ENCODE measurements at regions not wholly inside any gene's neighbourhood (a gene's known extent, or its start where the extent isn't known, plus 50 kb on each side); places are given as distances from the start of the nearest gene placed in this dataset.

DNA sequence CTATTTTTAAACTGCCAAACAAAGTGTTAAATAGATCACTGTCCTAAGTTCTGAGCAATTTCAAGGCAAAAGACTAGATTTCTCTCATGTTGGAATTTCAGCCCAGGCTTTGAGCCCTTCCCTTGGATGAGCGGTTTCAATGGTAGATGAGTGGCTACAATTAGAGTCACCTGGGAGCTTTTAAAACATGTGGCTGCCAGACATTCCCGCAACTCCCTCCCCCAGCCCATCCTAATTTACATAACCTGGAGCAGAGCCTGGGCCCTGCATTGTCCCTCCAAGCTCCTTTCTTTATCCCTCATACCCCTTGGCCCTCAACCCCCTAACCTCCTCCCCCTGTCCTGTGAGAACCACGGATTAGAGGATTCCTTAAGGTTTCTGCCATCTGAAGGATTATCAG is 357.5 kb upstream of the UMPS start:
- no peaks in the 10 kb centered on the region for H3K27me3 ChIP-seq (ENCODE audit: control insufficient read depth, insufficient read depth, low read length)
- no peak overlapping the region for H3K4me3 ChIP-seq (ENCODE audit: low read length)
- no peak overlapping the region for H3K9ac ChIP-seq (ENCODE audit: low read length)
- H3K9me3 ChIP-seq (ENCODE audit: control insufficient read depth, low read length) = no peaks in the 10 kb centered on the region
- H3K4me1 ChIP-seq (ENCODE audit: control insufficient read depth, insufficient read depth, low read length) = no peaks in the 10 kb centered on the region
- H3K36me3 ChIP-seq (ENCODE audit: control insufficient read depth, insufficient read depth, low read length) = no peaks in the 10 kb centered on the region

DNA sequence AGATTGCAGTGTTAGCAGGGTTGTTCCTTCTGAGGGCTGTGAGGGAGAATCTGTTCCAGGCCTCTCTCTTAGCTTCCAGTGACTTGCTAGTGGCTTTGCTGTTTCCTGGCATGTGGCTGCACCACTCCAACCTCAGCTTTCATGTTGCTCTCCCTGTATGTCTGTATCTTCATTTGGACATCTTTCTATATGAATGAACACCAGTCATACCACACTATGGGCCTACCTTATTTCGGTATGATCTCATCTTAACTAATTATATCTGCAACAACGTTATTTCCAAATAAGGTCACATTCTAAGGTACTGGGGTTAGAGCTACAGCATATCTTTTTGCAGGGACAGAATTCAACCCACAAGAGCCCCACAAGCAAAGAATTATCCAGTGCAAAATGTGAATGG is 356.7 kb upstream of the UMPS start:
- H3K9me3 ChIP-seq (ENCODE audit: control insufficient read depth, low read length) = no peaks in the 10 kb centered on the region
- H3K4me1 ChIP-seq (ENCODE audit: control insufficient read depth, insufficient read depth, low read length) = no peaks in the 10 kb centered on the region
- no peaks in the 10 kb centered on the region for H3K27me3 ChIP-seq (ENCODE audit: control insufficient read depth, insufficient read depth, low read length)
- no peaks in the 10 kb centered on the region for H3K36me3 ChIP-seq (ENCODE audit: control insufficient read depth, insufficient read depth, low read length)
- H3K9ac ChIP-seq (ENCODE audit: low read length) = no peak overlapping the region
- no peak overlapping the region for H3K4me3 ChIP-seq (ENCODE audit: low read length)

GRCh38 chr3:124374583-124374982 is 355.7 kb upstream of the UMPS start:
- H3K9me3 ChIP-seq (ENCODE audit: control insufficient read depth, low read length) = no peaks in the 10 kb centered on the region
- H3K4me1 ChIP-seq (ENCODE audit: control insufficient read depth, insufficient read depth, low read length) = no peaks in the 10 kb centered on the region
- no peak overlapping the region for H3K4me3 ChIP-seq (ENCODE audit: low read length)
- H3K9ac ChIP-seq (ENCODE audit: low read length) = no peak overlapping the region
- no peaks in the 10 kb centered on the region for H3K36me3 ChIP-seq (ENCODE audit: control insufficient read depth, insufficient read depth, low read length)
- no peaks in the 10 kb centered on the region for H3K27me3 ChIP-seq (ENCODE audit: control insufficient read depth, insufficient read depth, low read length)

GRCh38 chr3:124381575-124382333 is 348.5 kb upstream of the UMPS start:
- Histone ChIP-seq H3K4me1 (ENCODE audit: control insufficient read depth, insufficient read depth, low read length) (no peaks in the 10 kb centered on the region), H3K9me3 (ENCODE audit: control insufficient read depth, low read length) (no peaks in the 10 kb centered on the region), H3K27me3 (ENCODE audit: control insufficient read depth, insufficient read depth, low read length) (peaks cover 3% of the 10 kb centered on the region)

GRCh38 chr3:124383051-124383450 is 347.2 kb upstream of the UMPS start:
- no peak overlapping the region for H3K9ac ChIP-seq (ENCODE audit: low read length)
- H3K4me1 ChIP-seq (ENCODE audit: control insufficient read depth, insufficient read depth, low read length) = no peaks in the 10 kb centered on the region
- no peaks in the 10 kb centered on the region for H3K36me3 ChIP-seq (ENCODE audit: control insufficient read depth, insufficient read depth, low read length)
- no peak overlapping the region for H3K4me3 ChIP-seq (ENCODE audit: low read length)
- H3K27me3 ChIP-seq (ENCODE audit: control insufficient read depth, insufficient read depth, low read length) = peaks cover 3% of the 10 kb centered on the region
- H3K9me3 ChIP-seq (ENCODE audit: control insufficient read depth, low read length) = no peaks in the 10 kb centered on the region

More at GRCh38 chr3:124381575-124382333, 348.5 kb upstream of the UMPS start:
- H3K36me3 ChIP-seq (ENCODE audit: control insufficient read depth, insufficient read depth, low read length) = no peaks in the 10 kb centered on the region
- no peak overlapping the region for H3K4me3 ChIP-seq (ENCODE audit: low read length)
- H3K9ac ChIP-seq (ENCODE audit: low read length) = no peak overlapping the region

- H3K9me3 ChIP-seq (ENCODE audit: control insufficient read depth, low read length) = no peaks in the 10 kb centered on the region
- H3K36me3 ChIP-seq (ENCODE audit: control insufficient read depth, insufficient read depth, low read length) = no peaks in the 10 kb centered on the region
- H3K4me1 ChIP-seq (ENCODE audit: control insufficient read depth, insufficient read depth, low read length) = no peaks in the 10 kb centered on the region
- no peak overlapping the region for H3K4me3 ChIP-seq (ENCODE audit: low read length)
- H3K27me3 ChIP-seq (ENCODE audit: control insufficient read depth, insufficient read depth, low read length) = peaks cover 8% of the 10 kb centered on the region
- H3K9ac ChIP-seq (ENCODE audit: low read length) = no peak overlapping the region
Measured at GRCh38 chr3:124383846-124384466, 346.3 kb upstream of the UMPS start.

DNA sequence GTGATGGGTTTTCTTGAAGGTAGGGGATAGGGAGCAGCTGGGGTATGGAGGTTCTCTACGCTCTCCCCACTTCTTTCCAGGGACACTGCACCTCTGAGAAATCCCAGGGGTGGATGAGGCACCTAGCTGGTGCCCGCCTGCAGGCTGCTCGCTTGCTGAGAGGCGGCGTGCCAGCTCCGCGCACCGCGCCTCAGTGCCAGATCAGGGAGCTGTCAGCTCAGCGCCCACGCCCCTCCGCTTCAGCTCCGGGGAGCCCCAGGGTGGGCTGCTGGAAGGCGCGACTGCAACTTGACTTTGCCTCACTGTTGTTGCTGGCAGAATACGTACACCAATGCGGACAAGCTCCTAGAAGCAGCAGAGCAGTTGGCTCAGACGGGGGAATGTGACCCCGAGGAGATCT is 345.7 kb upstream of the UMPS start:
- Histone ChIP-seq H3K27me3 (ENCODE audit: control insufficient read depth, insufficient read depth, low read length) (peaks cover 10% of the 10 kb centered on the region), H3K4me3 (ENCODE audit: low read length) (no peak overlapping the region), H3K9me3 (ENCODE audit: control insufficient read depth, low read length) (no peaks in the 10 kb centered on the region), H3K4me1 (ENCODE audit: control insufficient read depth, insufficient read depth, low read length) (no peaks in the 10 kb centered on the region), H3K9ac (ENCODE audit: low read length) (no peak overlapping the region), H3K36me3 (ENCODE audit: control insufficient read depth, insufficient read depth, low read length) (no peaks in the 10 kb centered on the region)

- no peak overlapping the region for H3K4me3 ChIP-seq (ENCODE audit: low read length)
- peaks cover 13% of the 10 kb centered on the region for H3K27me3 ChIP-seq (ENCODE audit: control insufficient read depth, insufficient read depth, low read length)
- H3K9me3 ChIP-seq (ENCODE audit: control insufficient read depth, low read length) = no peaks in the 10 kb centered on the region
- no peaks in the 10 kb centered on the region for H3K4me1 ChIP-seq (ENCODE audit: control insufficient read depth, insufficient read depth, low read length)
- no peak overlapping the region for H3K9ac ChIP-seq (ENCODE audit: low read length)
- H3K36me3 ChIP-seq (ENCODE audit: control insufficient read depth, insufficient read depth, low read length) = no peaks in the 10 kb centered on the region
Measured at GRCh38 chr3:124385996-124386395, 344.3 kb upstream of the UMPS start.

DNA sequence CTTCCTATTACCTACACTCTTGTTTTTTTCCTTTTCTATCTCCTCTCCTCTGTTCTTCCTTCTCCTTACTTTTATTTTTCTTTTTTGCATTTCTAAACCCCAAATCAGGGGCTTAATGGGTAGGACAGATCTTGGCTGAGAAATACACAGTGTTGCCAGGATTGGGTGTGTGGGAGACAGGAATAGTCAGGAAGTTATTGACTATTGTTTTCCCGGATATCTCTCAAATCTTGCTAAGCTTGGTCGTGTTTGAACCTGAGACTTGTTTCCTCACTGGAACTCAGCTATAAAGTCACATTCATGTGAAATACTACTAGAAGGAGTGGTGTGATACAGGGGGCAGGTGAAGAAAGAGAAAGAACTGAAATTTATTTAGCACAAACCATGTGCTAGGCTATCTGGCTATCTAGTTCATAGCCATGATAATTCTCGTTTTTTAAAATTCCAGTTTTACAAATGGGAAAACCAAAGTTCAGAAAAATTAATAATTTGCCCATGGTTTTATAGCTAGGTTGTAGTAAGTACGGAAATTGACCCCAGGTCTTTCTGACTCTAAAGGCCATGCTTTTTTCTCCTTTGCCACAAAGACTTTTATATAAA is 343.2 kb upstream of the UMPS start:
- no peaks in the 10 kb centered on the region for H3K9me3 ChIP-seq (ENCODE audit: control insufficient read depth, low read length)
- H3K36me3 ChIP-seq (ENCODE audit: control insufficient read depth, insufficient read depth, low read length) = no peaks in the 10 kb centered on the region
- H3K27me3 ChIP-seq (ENCODE audit: control insufficient read depth, insufficient read depth, low read length) = peaks cover 17% of the 10 kb centered on the region
- no peak overlapping the region for H3K4me3 ChIP-seq (ENCODE audit: low read length)
- no peaks in the 10 kb centered on the region for H3K4me1 ChIP-seq (ENCODE audit: control insufficient read depth, insufficient read depth, low read length)
- no peak overlapping the region for H3K9ac ChIP-seq (ENCODE audit: low read length)

- Histone ChIP-seq H3K9ac (ENCODE audit: low read length) (no peak overlapping the region), H3K4me3 (ENCODE audit: low read length) (no peak overlapping the region), H3K4me1 (ENCODE audit: control insufficient read depth, insufficient read depth, low read length) (no peaks in the 10 kb centered on the region), H3K36me3 (ENCODE audit: control insufficient read depth, insufficient read depth, low read length) (no peaks in the 10 kb centered on the region), H3K27me3 (ENCODE audit: control insufficient read depth, insufficient read depth, low read length) (peaks cover 13% of the 10 kb centered on the region), H3K9me3 (ENCODE audit: control insufficient read depth, low read length) (no peaks in the 10 kb centered on the region)
Measured at GRCh38 chr3:124391774-124392173, 338.5 kb upstream of the UMPS start.

DNA sequence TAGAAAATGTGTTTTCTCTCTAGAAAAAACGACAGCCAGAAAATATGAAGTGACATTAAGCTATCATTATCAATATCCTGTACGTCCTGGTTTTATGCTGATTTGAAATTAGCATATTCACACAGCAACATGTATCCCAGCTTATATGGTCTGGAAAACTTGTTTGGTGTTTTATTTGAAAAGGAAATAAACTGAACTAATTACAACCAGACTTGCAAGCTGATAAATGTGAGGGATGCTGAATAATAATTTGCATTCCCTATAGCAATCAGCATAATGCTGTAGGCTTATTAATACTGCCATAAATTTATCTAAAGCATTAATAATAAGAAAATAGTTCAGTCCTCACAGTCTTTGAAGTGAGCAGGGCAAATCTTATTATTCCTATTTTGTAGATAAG is 336.9 kb upstream of the UMPS start:
- no peaks in the 10 kb centered on the region for H3K4me1 ChIP-seq (ENCODE audit: control insufficient read depth, insufficient read depth, low read length)
- no peak overlapping the region for H3K9ac ChIP-seq (ENCODE audit: low read length)
- H3K27me3 ChIP-seq (ENCODE audit: control insufficient read depth, insufficient read depth, low read length) = peaks cover 13% of the 10 kb centered on the region
- no peaks in the 10 kb centered on the region for H3K36me3 ChIP-seq (ENCODE audit: control insufficient read depth, insufficient read depth, low read length)
- H3K4me3 ChIP-seq (ENCODE audit: low read length) = no peak overlapping the region
- no peaks in the 10 kb centered on the region for H3K9me3 ChIP-seq (ENCODE audit: control insufficient read depth, low read length)

- Histone ChIP-seq H3K9me3 (ENCODE audit: control insufficient read depth, low read length) (no peaks in the 10 kb centered on the region), H3K27me3 (ENCODE audit: control insufficient read depth, insufficient read depth, low read length) (peaks cover 3% of the 10 kb centered on the region), H3K9ac (ENCODE audit: low read length) (no peak overlapping the region), H3K36me3 (ENCODE audit: control insufficient read depth, insufficient read depth, low read length) (no peaks in the 10 kb centered on the region), H3K4me3 (ENCODE audit: low read length) (no peak overlapping the region), H3K4me1 (ENCODE audit: control insufficient read depth, insufficient read depth, low read length) (no peaks in the 10 kb centered on the region)
Measured at GRCh38 chr3:124395162-124395561, 335.1 kb upstream of the UMPS start.

Data from mucosa of stomach (tissue), 1 donor.